ENCODE measurements at regions not wholly inside any gene's neighbourhood (a gene's known extent, or its start where the extent isn't known, plus 50 kb on each side); places are given as distances from the start of the nearest gene placed in this dataset.

GRCh38 chr5:159855476-159856191 lies 60.6 kb upstream of the ADRA1B start:
- DNase-seq (ENCODE audit: low read depth), result no peak

GRCh38 chr5:159858871-159859270 lies 57.4 kb upstream of the ADRA1B start:
- DNase-seq (ENCODE audit: low read depth), result no peak

- DNase-seq (ENCODE audit: low read depth), result no peak
These were observed 55.2 kb upstream of the ADRA1B start for GRCh38 chr5:159861086-159861485.

GRCh38 chr5:159864885-159865691 lies 51.2 kb upstream of the ADRA1B start:
- DNase-seq (ENCODE audit: low read depth), result no peak

- no peak for DNase-seq (ENCODE audit: low read depth)
These were observed 50.2 kb upstream of the ADRA1B start for GRCh38 chr5:159866093-159866492.
